A549 (cell line): ENCODE measurements at regions not wholly inside any gene's neighbourhood (a gene's known extent, or its start where the extent isn't known, plus 50 kb on each side); places are given as distances from the start of the nearest gene placed in this dataset.

Source experiments
- BHLHE40 ChIP-seq: IDR thresholded peaks from 2 replicates; pipeline ENCODE4 v1.6.1; 2012; ENCODE audit warnings: low read depth, low read length, inconsistent platforms
- CHD2 ChIP-seq: fragments of 150-350 bp; IDR thresholded peaks from 2 replicates; pipeline ENCODE4 v1.6.1; 2014; ENCODE audit warnings: low read length; ENCODE audit not compliant: partially characterized antibody
- CTCF ChIP-seq: fragments of >200 bp; sonication (Bioruptor Twin); formaldehyde crosslinking; IDR thresholded peaks from 3 replicates; pipeline ENCODE4 v1.5.1; 2016
- HDAC2 ChIP-seq: fragments of 200-600 bp; sonication (generic); IDR thresholded peaks from 2 replicates; pipeline ENCODE4 v1.6.1; 2016
- NFE2L2 ChIP-seq: fragments of 150-350 bp; conservative IDR thresholded peaks from 2 replicates; pipeline ENCODE4 v1.6.1; 2014; ENCODE audit warnings: low read length
- POLR2A ChIP-seq: IDR thresholded peaks from 2 replicates; pipeline ENCODE4 v1.6.1; 2012; ENCODE audit warnings: mild to moderate bottlenecking, low read length

GRCh38 chr12:5099136-5099535 is 55.5 kb downstream of the KCNA5 start:
- TF ChIP-seq HDAC2 (no peak), CTCF (no peak), POLR2A (no peak), BHLHE40 (no peak), NFE2L2 (no peak), CHD2 (no peak)
